NCI-H2227 (cell line): ENCODE measurements at regions not wholly inside any gene's neighbourhood (a gene's known extent, or its start where the extent isn't known, plus 50 kb on each side); places are given as distances from the start of the nearest gene placed in this dataset.

Experiments used
- DNase-seq: peaks from one replicate; lab custom pipeline; 2025; ENCODE audit not compliant: unreplicated experiment; lab: John Stamatoyannopoulos, UW

GRCh38 chr6:164010441-164011103 is 596.1 kb downstream of the QKI start:
- no peak for DNase-seq

- DNase-seq, result no peak
Observed at GRCh38 chr6:164008902-164009301, 594.4 kb downstream of the QKI start.

GRCh38 chr6:164007881-164008280 is 593.4 kb downstream of the QKI start:
- no peak for DNase-seq

- DNase-seq, result no peak
Observed at GRCh38 chr6:164006459-164006858, 591.9 kb downstream of the QKI start.

- DNase-seq, result no peak
Observed at GRCh38 chr6:164005004-164005711, 590.6 kb downstream of the QKI start.

GRCh38 chr6:164000276-164000675 is 585.8 kb downstream of the QKI start:
- DNase-seq, result no peak

GRCh38 chr6:163999475-164000125 is 585.1 kb downstream of the QKI start:
- DNase-seq, result no peak

- DNase-seq, result no peak
Observed at GRCh38 chr6:163998496-163998895, 584.0 kb downstream of the QKI start.

GRCh38 chr6:163996491-163996890 is 582.0 kb downstream of the QKI start:
- no peak for DNase-seq

- no peak for DNase-seq
Observed at GRCh38 chr6:163994566-163994965, 580.0 kb downstream of the QKI start.

GRCh38 chr6:163992701-163993100 is 578.2 kb downstream of the QKI start:
- DNase-seq, result no peak

GRCh38 chr6:163992056-163992455 is 577.5 kb downstream of the QKI start:
- no peak for DNase-seq

- no peak for DNase-seq
Observed at GRCh38 chr6:163991321-163991720, 576.8 kb downstream of the QKI start.

GRCh38 chr6:163986313-163986712 is 571.8 kb downstream of the QKI start:
- no peak for DNase-seq

GRCh38 chr6:163985710-163986109 is 571.2 kb downstream of the QKI start:
- no peak for DNase-seq

GRCh38 chr6:163985040-163985439 is 570.5 kb downstream of the QKI start:
- no peak for DNase-seq

- no peak for DNase-seq
Observed at GRCh38 chr6:163984124-163984936, 569.8 kb downstream of the QKI start.

- no peak for DNase-seq
Observed at GRCh38 chr6:163983679-163984078, 569.2 kb downstream of the QKI start.

- no peak for DNase-seq
Observed at GRCh38 chr6:163974322-163974721, 559.8 kb downstream of the QKI start.

- no peak for DNase-seq
Observed at GRCh38 chr6:163971841-163972838, 557.6 kb downstream of the QKI start.
